Muscle of arm (tissue), 1 donor: ENCODE measurements at regions not wholly inside any gene's neighbourhood (a gene's known extent, or its start where the extent isn't known, plus 50 kb on each side); places are given as distances from the start of the nearest gene placed in this dataset.

Source experiments
- DNase-seq: peaks from one replicate; pipeline ENCODE4 v3.0.0-alpha.2; 2013

GRCh38 chr4:104677116-104677515, 182.4 kb upstream of the CXXC4 start:
- peak; percentile 2 for DNase-seq

GRCh38 chr4:104682311-104682710, 187.6 kb upstream of the CXXC4 start:
- DNase-seq, result no peak

- DNase-seq, result no peak
These were observed 199.0 kb upstream of the CXXC4 start for GRCh38 chr4:104693601-104694201.

- no peak for DNase-seq
These were observed 221.9 kb upstream of the CXXC4 start for GRCh38 chr4:104716584-104716983.

- no peak for DNase-seq
These were observed 225.0 kb upstream of the CXXC4 start for GRCh38 chr4:104719539-104720230.

GRCh38 chr4:104722467-104722866, 227.8 kb upstream of the CXXC4 start:
- no peak for DNase-seq

- no peak for DNase-seq
These were observed 231.3 kb upstream of the CXXC4 start for GRCh38 chr4:104726002-104726401.

GRCh38 chr4:104727643-104728042, 232.9 kb upstream of the CXXC4 start:
- DNase-seq, result no peak

GRCh38 chr4:104728380-104729122, 233.9 kb upstream of the CXXC4 start:
- no peak for DNase-seq

GRCh38 chr4:104732766-104733165, 238.1 kb upstream of the CXXC4 start:
- no peak for DNase-seq

- no peak for DNase-seq
These were observed 240.5 kb upstream of the CXXC4 start for GRCh38 chr4:104735174-104735573.

GRCh38 chr4:104740161-104740560, 245.5 kb upstream of the CXXC4 start:
- DNase-seq, result no peak

- DNase-seq, result no peak
These were observed 248.5 kb upstream of the CXXC4 start for GRCh38 chr4:104743215-104743653.

GRCh38 chr4:104747635-104748034, 252.9 kb upstream of the CXXC4 start:
- DNase-seq, result no peak

GRCh38 chr4:104749062-104749461, 254.4 kb upstream of the CXXC4 start:
- no peak for DNase-seq

- DNase-seq, result no peak
These were observed 255.3 kb upstream of the CXXC4 start for GRCh38 chr4:104750008-104750407.

GRCh38 chr4:104751468-104751867, 256.8 kb upstream of the CXXC4 start:
- DNase-seq, result no peak

GRCh38 chr4:104752337-104752736, 257.6 kb upstream of the CXXC4 start:
- no peak for DNase-seq

- no peak for DNase-seq
These were observed 262.1 kb upstream of the CXXC4 start for GRCh38 chr4:104756837-104757236.

GRCh38 chr4:104758574-104758973, 263.9 kb upstream of the CXXC4 start:
- no peak for DNase-seq

GRCh38 chr4:104763554-104764222, 269.0 kb upstream of the CXXC4 start:
- no peak for DNase-seq

- no peak for DNase-seq
These were observed 272.0 kb upstream of the CXXC4 start for GRCh38 chr4:104766676-104767075.

- no peak for DNase-seq
These were observed 278.2 kb upstream of the CXXC4 start for GRCh38 chr4:104772849-104773248.
